ENCODE measurements at regions not wholly inside any gene's neighbourhood (a gene's known extent, or its start where the extent isn't known, plus 50 kb on each side); places are given as distances from the start of the nearest gene placed in this dataset.

- Histone ChIP-seq H3K4me1 (ENCODE audit: control insufficient read depth in 5 of 5, insufficient read depth in 5 of 5, low read length in 5 of 5) (no peaks in the 10 kb centered on the region), H3K27me3 (ENCODE audit: control insufficient read depth in 5 of 5, insufficient read depth in 4 of 5, low read length in 5 of 5) (no peaks in the 10 kb centered on the region), H3K4me3 (ENCODE audit: low read depth in 1 of 5, low read length in 5 of 5) (no peak overlapping the region), H3K27ac (ENCODE audit: low read depth, low read length) (no peak overlapping the region), H3K9me3 (ENCODE audit: control insufficient read depth in 5 of 5, low read length in 5 of 5) (no peaks in the 10 kb centered on the region), H3K9ac (ENCODE audit: low read length in 5 of 5) (no peak overlapping the region), H3K36me3 (ENCODE audit: control insufficient read depth in 5 of 5, insufficient read depth in 5 of 5, low read length in 5 of 5) (no peaks in the 10 kb centered on the region)
Measured at GRCh38 chr4:112968451-112969159, 80.8 kb upstream of the ANK2 start.

- Histone ChIP-seq H3K27me3 (ENCODE audit: control insufficient read depth in 5 of 5, insufficient read depth in 4 of 5, low read length in 5 of 5) (no peaks in the 10 kb centered on the region), H3K4me1 (ENCODE audit: control insufficient read depth in 5 of 5, insufficient read depth in 5 of 5, low read length in 5 of 5) (no peaks in the 10 kb centered on the region), H3K9me3 (ENCODE audit: control insufficient read depth in 5 of 5, low read length in 5 of 5) (no peaks in the 10 kb centered on the region), H3K9ac (ENCODE audit: low read length in 5 of 5) (no peak overlapping the region), H3K36me3 (ENCODE audit: control insufficient read depth in 5 of 5, insufficient read depth in 5 of 5, low read length in 5 of 5) (no peaks in the 10 kb centered on the region), H3K27ac (ENCODE audit: low read depth, low read length) (no peak overlapping the region), H3K4me3 (ENCODE audit: low read depth in 1 of 5, low read length in 5 of 5) (no peak overlapping the region)
Measured at GRCh38 chr4:112970903-112971302, 78.5 kb upstream of the ANK2 start.

- no peak overlapping the region for H3K27ac ChIP-seq (ENCODE audit: low read depth, low read length)
- no peak overlapping the region for H3K4me3 ChIP-seq (ENCODE audit: low read depth in 1 of 5, low read length in 5 of 5)
- no peaks in the 10 kb centered on the region for H3K27me3 ChIP-seq (ENCODE audit: control insufficient read depth in 5 of 5, insufficient read depth in 4 of 5, low read length in 5 of 5)
Measured at GRCh38 chr4:112973750-112974251, 75.7 kb upstream of the ANK2 start.

GRCh38 chr4:112975567-112976355, 73.7 kb upstream of the ANK2 start:
- Histone ChIP-seq H3K4me1 (ENCODE audit: control insufficient read depth in 5 of 5, insufficient read depth in 5 of 5, low read length in 5 of 5) (no peaks in the 10 kb centered on the region), H3K9ac (ENCODE audit: low read length in 5 of 5) (no peak overlapping the region), H3K27me3 (ENCODE audit: control insufficient read depth in 5 of 5, insufficient read depth in 4 of 5, low read length in 5 of 5) (no peaks in the 10 kb centered on the region), H3K27ac (ENCODE audit: low read depth, low read length) (no peak overlapping the region), H3K4me3 (ENCODE audit: low read depth in 1 of 5, low read length in 5 of 5) (no peak overlapping the region), H3K9me3 (ENCODE audit: control insufficient read depth in 5 of 5, low read length in 5 of 5) (no peaks in the 10 kb centered on the region), H3K36me3 (ENCODE audit: control insufficient read depth in 5 of 5, insufficient read depth in 5 of 5, low read length in 5 of 5) (no peaks in the 10 kb centered on the region)

More at GRCh38 chr4:112973750-112974251, 75.7 kb upstream of the ANK2 start:
- no peak overlapping the region for H3K9ac ChIP-seq (ENCODE audit: low read length in 5 of 5)
- H3K4me1 ChIP-seq (ENCODE audit: control insufficient read depth in 5 of 5, insufficient read depth in 5 of 5, low read length in 5 of 5), result no peaks in the 10 kb centered on the region
- H3K9me3 ChIP-seq (ENCODE audit: control insufficient read depth in 5 of 5, low read length in 5 of 5), result no peaks in the 10 kb centered on the region
- H3K36me3 ChIP-seq (ENCODE audit: control insufficient read depth in 5 of 5, insufficient read depth in 5 of 5, low read length in 5 of 5), result no peaks in the 10 kb centered on the region

- Histone ChIP-seq H3K9ac (ENCODE audit: low read length in 5 of 5) (no peak overlapping the region), H3K36me3 (ENCODE audit: control insufficient read depth in 5 of 5, insufficient read depth in 5 of 5, low read length in 5 of 5) (no peaks in the 10 kb centered on the region), H3K4me1 (ENCODE audit: control insufficient read depth in 5 of 5, insufficient read depth in 5 of 5, low read length in 5 of 5) (peaks cover 0 to 14% (median 3%) of the 10 kb centered on the region in 5 donors), H3K4me3 (ENCODE audit: low read depth in 1 of 5, low read length in 5 of 5) (no peak overlapping the region), H3K27ac (ENCODE audit: low read depth, low read length) (no peak overlapping the region), H3K9me3 (ENCODE audit: control insufficient read depth in 5 of 5, low read length in 5 of 5) (no peaks in the 10 kb centered on the region), H3K27me3 (ENCODE audit: control insufficient read depth in 5 of 5, insufficient read depth in 4 of 5, low read length in 5 of 5) (no peaks in the 10 kb centered on the region)
Measured at GRCh38 chr4:112978691-112979472, 70.6 kb upstream of the ANK2 start.

- H3K36me3 ChIP-seq (ENCODE audit: control insufficient read depth in 5 of 5, insufficient read depth in 5 of 5, low read length in 5 of 5), result no peaks in the 10 kb centered on the region
- no peaks in the 10 kb centered on the region for H3K9me3 ChIP-seq (ENCODE audit: control insufficient read depth in 5 of 5, low read length in 5 of 5)
- no peaks in the 10 kb centered on the region for H3K27me3 ChIP-seq (ENCODE audit: control insufficient read depth in 5 of 5, insufficient read depth in 4 of 5, low read length in 5 of 5)
- H3K9ac ChIP-seq (ENCODE audit: low read length in 5 of 5), result no peak overlapping the region
- no peak overlapping the region for H3K4me3 ChIP-seq (ENCODE audit: low read depth in 1 of 5, low read length in 5 of 5)
- H3K27ac ChIP-seq (ENCODE audit: low read depth, low read length), result no peak overlapping the region
- peaks cover 0 to 14% (median 3%) of the 10 kb centered on the region in 5 donors for H3K4me1 ChIP-seq (ENCODE audit: control insufficient read depth in 5 of 5, insufficient read depth in 5 of 5, low read length in 5 of 5)
Measured at GRCh38 chr4:112979881-112980421, 69.5 kb upstream of the ANK2 start.

- no peaks in the 10 kb centered on the region for H3K36me3 ChIP-seq (ENCODE audit: control insufficient read depth in 5 of 5, insufficient read depth in 5 of 5, low read length in 5 of 5)
- H3K27me3 ChIP-seq (ENCODE audit: control insufficient read depth in 5 of 5, insufficient read depth in 4 of 5, low read length in 5 of 5), result no peaks in the 10 kb centered on the region
- no peak overlapping the region for H3K9ac ChIP-seq (ENCODE audit: low read length in 5 of 5)
- no peak overlapping the region for H3K4me3 ChIP-seq (ENCODE audit: low read depth in 1 of 5, low read length in 5 of 5)
- H3K9me3 ChIP-seq (ENCODE audit: control insufficient read depth in 5 of 5, low read length in 5 of 5), result no peaks in the 10 kb centered on the region
- peaks cover 0 to 14% (median 3%) of the 10 kb centered on the region in 5 donors for H3K4me1 ChIP-seq (ENCODE audit: control insufficient read depth in 5 of 5, insufficient read depth in 5 of 5, low read length in 5 of 5)
- H3K27ac ChIP-seq (ENCODE audit: low read depth, low read length), result no peak overlapping the region
Measured at GRCh38 chr4:112982680-112983079, 66.8 kb upstream of the ANK2 start.

- Histone ChIP-seq H3K9me3 (ENCODE audit: control insufficient read depth in 5 of 5, low read length in 5 of 5) (peaks cover 0 to 2% (median 0%) of the 10 kb centered on the region in 5 donors), H3K4me1 (ENCODE audit: control insufficient read depth in 5 of 5, insufficient read depth in 5 of 5, low read length in 5 of 5) (peaks cover 0 to 4% (median 0%) of the 10 kb centered on the region in 5 donors), H3K27me3 (ENCODE audit: control insufficient read depth in 5 of 5, insufficient read depth in 4 of 5, low read length in 5 of 5) (no peaks in the 10 kb centered on the region), H3K9ac (ENCODE audit: low read length in 5 of 5) (no peak overlapping the region), H3K36me3 (ENCODE audit: control insufficient read depth in 5 of 5, insufficient read depth in 5 of 5, low read length in 5 of 5) (no peaks in the 10 kb centered on the region), H3K4me3 (ENCODE audit: low read depth in 1 of 5, low read length in 5 of 5) (no peak overlapping the region), H3K27ac (ENCODE audit: low read depth, low read length) (no peak overlapping the region)
Measured at GRCh38 chr4:112994732-112995464, 54.6 kb upstream of the ANK2 start.
